ENCODE measurements at regions not wholly inside any gene's neighbourhood (a gene's known extent, or its start where the extent isn't known, plus 50 kb on each side); places are given as distances from the start of the nearest gene placed in this dataset.

DNA sequence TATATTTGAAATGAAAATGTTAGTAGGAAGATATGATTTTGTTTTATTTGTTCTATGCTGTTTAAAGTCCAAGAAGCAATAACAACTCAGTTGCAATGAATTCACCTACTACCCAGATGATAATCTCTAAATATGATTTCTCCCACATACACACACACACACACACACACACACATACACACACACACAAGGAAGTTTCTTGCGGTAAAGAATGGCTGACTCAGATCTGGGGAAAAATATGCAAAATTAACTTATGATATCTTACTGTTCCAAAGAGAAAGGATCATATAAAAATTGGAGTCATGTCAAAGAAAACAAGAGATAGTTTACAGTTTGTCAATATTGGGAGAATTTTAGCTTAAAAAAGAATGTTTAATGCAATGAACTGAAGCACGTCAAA lies 456.7 kb downstream of the SLC16A7 start:
- no peak for DNase-seq

DNA sequence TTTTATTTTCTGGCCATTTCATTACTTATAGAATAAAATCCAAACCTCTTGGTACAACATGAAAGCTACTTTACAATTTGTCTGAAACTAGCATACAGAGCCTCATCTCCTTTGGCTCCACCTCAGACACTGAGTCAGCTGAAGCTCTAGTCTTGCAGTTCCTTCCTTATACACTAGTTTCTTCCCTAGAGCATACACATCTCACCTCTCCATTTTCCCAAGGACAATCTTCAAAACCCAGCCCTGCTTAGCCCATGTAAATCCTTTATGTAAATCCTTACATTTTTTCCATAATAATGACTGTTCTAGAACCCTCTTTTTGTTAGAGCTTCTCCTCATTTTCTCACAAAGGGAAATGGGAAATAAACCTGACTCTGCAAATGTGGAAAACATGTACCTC lies 463.4 kb downstream of the SLC16A7 start:
- DNase-seq: no peak

DNA sequence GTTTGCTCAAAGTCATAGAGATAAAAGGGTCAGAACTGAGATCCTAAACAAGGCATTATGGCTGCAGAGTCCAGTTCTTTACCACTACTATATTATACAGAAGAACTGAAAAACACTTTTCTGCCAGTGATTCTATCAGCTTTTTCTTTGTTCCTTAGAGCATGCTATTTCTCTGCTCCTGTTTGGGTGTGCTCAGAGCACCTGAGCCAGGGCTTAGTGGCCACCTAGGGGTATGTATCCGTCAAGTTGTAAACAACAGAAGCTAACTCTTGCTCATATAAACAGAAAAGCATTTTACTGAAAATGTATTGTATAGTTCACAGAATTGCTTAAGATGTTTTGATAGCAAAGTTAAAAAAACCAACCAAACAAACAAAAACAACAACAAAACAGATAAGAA lies 470.8 kb downstream of the SLC16A7 start:
- no peak for DNase-seq

- no peak for DNase-seq
Measured at GRCh38 chr12:60070552-60070951, 474.7 kb downstream of the SLC16A7 start.

DNA sequence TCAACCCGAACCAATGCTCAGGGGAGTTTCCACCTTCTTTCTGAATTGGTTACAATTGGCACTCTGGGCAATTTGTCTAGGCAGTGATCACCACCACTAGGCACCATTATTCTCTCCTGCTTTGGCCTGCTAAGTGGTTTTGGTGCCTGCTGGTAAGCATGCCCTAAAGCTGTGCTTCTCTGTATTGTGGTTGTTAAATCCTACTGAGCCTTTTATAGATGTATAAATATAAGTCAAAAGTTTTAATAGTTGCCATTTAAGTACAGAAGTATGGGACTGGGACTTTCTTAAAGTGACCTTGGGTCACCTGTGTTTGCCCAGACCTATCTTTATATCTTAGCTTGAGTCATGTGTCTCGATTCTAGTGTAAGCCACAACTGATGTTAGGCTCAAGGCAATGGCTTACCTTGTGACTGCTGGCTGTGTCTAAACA lies 475.9 kb downstream of the SLC16A7 start:
- no peak for DNase-seq

DNA sequence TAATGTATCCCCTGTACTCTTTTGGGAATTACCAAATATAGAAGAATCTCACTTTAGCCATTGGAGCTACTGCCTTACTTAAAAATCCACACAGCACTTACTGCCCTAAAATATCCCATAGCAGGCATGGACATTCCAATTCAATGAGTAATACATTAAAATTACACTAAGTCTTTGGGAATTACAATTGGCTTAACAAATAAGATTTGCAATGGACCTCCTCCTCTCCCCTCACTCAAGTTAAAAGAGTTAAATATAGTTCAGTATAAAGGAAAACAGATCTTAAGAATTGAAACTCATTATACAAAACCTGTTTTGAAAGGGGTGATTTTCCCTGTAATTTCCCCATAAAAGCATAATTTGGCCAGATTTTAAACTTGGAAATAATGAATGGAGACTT lies 477.1 kb downstream of the SLC16A7 start:
- no peak for DNase-seq

GRCh38 chr12:60075091-60075490 lies 479.3 kb downstream of the SLC16A7 start:
- DNase-seq: no peak

DNA sequence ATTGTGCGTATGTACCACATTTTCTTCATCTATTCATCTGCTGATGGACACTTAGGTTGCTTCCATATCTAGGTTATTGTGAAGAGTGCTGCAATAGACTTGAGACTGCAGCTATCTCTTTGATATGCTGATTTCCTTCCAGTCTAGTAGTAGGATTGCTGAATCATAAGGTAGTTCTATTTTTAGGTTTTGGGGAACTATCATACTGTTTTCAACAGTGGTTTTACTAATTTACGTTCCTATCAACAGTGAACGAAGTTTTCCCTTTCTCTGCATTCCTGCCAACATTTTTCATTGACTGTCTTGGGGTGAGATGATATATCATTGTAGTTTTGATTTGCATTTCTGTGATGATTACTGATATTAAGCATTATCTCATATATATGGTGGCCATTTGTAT lies 482.2 kb downstream of the SLC16A7 start:
- DNase-seq: no peak

- DNase-seq: no peak
Measured at GRCh38 chr12:60093428-60093827, 497.6 kb downstream of the SLC16A7 start.

DNA sequence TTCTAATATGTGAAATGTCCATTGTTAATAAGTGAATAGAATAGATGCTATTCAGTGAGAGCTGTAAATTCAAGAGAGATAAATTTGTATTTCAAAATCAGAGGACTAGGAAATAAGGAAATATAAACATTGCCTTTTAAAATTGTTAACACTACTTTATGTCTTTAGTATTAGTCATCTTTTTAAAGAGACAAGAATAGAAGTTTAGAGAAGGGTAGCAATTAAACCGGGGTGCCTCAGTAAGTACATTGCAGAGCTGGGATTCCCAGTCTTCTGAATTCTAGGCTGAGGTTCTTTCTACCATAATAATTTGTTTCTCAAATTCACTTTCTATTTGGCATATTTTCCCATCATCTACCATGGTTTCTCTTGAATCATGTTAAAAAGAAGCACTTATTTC lies 498.6 kb downstream of the SLC16A7 start:
- DNase-seq: no peak

DNA sequence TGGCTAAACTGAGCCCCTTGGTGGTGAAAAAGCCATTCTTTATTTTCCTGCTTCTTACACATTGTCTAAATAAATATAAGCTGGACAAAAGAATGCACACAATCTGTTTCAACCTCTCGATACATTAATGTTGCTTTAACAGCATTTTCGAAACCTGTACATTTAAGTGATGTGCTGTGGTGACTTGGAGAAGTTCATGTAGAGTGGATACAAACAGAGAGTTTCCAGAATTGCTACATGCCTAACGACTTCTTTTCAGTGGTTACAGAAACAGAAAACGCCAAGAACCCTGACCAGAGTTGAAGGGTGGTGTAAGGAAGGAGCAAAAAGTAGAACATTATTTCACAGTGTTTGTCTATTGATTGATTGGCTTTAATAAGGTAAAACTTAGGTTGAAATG lies 500.9 kb downstream of the SLC16A7 start:
- DNase-seq: no peak

- DNase-seq: no peak
Measured at GRCh38 chr12:60100160-60100559, 504.3 kb downstream of the SLC16A7 start.

DNA sequence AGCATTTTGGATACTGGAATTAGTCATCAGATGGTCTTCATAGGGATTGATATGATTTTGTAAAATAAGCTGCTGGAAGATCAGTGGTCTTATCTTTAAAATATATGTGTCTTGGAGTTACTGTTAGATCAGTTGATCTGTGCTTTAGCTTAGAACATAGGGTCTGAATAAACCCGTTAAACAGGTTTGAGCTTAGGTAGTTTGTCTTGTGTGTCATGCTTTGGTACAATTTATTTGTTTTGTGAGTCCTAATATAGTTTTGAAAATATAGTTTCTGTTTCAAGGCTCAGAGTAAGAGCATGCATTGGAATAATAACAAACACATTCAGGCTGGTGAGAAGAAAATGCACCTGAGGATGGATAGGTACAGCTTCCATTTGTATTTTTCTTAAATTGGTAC lies 505.0 kb downstream of the SLC16A7 start:
- no peak for DNase-seq

- no peak for DNase-seq
Measured at GRCh38 chr12:60101715-60102114, 505.9 kb downstream of the SLC16A7 start.

DNA sequence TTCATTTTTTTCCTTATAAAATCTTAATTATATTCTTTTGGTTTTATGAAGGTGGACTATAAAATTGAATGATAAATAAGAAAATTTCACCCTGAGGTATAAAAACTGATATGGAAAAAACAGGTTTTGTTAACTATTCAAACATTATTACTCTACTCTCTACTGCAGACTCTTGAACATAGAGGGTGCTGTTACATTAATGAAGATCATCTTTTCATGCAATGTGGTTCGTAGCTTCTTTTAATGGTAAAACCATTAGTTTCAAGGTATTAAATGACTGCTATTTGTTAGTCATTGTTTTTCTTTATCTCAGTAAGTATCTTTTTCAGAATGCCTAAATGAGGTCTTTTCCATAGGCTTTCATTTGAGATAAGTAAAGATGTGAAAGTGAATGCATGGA lies 510.4 kb downstream of the SLC16A7 start:
- DNase-seq: no peak

GRCh38 chr12:60107992-60108391 lies 512.2 kb downstream of the SLC16A7 start:
- no peak for DNase-seq

GRCh38 chr12:60112063-60112462 lies 516.2 kb downstream of the SLC16A7 start:
- no peak for DNase-seq

- no peak for DNase-seq
Measured at GRCh38 chr12:60112763-60113162, 516.9 kb downstream of the SLC16A7 start.

DNA sequence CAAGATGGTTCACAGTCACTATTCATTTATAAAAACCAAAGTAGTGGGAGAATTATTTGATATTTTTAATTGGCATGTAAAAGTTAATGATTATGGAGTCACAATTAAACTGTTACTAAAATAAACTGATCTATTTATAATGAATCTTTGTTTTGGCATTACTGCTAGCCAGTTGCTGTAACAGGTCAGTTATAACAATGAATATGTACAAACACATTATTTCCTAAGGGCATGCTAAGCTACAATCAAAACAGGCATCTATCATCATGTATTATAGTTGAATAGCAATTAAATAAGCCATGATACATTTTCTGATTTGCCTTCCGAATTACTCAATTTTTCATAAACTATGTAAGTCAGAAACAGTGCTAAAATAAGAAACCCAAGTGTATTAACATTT lies 518.3 kb downstream of the SLC16A7 start:
- DNase-seq: no peak

GRCh38 chr12:60119327-60119726 lies 523.5 kb downstream of the SLC16A7 start:
- no peak for DNase-seq

DNA sequence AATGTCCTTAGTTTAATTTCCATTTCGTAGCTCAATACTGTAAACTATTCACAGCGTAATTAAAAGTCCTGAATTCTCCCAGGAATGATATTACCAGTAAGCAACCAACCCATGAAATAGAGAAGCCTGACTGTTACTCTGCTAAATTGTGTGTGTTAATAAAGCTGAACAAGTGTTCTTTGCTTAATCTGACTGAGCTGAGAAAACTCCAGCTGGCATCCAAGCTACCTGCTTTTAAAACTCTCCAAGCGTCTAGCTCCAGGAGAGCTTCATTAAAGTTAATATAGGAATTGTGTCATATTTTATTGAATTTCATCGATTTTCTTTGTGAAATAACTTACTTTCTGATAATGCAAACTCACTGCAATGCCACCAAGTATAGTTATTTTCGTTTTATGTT lies 524.4 kb downstream of the SLC16A7 start:
- DNase-seq: no peak

DNA sequence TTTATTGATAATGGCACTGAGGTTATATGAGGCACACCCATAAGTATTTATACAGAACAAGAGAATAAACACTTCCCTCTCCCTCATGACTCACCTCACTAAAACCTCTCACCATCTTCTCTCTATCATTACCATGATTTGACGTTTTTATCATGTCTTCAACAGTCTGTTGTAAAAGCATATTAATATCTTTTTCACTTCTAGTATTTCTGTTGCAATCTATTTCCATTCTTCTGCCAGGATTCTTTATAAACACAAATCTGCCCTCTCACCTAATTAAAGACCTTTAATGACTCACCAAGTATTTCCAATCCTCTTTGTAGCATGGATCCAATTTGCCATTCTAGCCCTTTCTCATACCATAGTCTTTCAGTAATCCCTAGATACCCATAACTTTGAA lies 527.7 kb downstream of the SLC16A7 start:
- no peak for DNase-seq

- no peak for DNase-seq
Measured at GRCh38 chr12:60137513-60137912, 541.7 kb downstream of the SLC16A7 start.

GRCh38 chr12:60138526-60138925 lies 542.7 kb downstream of the SLC16A7 start:
- DNase-seq: no peak

DNA sequence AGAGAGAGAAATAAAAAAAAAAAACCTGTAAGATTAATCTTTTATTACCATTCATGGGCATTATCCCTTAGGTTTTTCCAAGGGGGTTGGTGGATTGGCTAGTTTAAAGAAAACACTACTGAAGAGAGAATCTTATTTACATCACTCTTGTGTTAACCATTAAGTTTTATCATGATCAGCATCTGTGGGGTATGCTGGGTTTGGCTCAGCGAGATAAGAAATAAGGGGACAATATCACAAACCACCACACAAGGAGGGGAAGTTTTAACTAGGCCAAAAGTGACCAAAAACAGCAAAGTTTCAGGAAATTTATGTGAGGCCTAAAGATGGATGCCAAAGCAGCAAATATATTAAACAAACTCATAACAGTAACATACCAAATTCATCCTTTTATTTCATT lies 548.6 kb downstream of the SLC16A7 start:
- DNase-seq: no peak

DNA sequence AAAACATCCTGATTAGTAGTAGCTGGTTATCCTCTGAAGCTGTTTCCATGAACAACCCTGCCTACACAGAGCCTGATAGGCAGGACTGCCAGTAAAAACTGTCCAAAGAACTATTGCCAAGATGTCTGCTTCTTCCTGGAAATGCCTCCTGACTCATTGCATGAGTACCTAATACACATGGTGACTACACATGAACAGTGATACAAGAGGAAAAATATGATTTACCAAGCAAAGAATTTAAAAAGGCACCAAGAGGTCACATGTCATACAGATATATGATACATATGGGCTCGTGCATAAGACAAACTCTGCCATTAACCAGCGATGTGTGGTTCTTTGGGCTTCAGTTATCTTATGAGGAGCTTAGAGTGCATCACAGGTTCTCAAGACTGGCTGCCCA lies 552.3 kb downstream of the SLC16A7 start:
- DNase-seq: no peak

All from activated CD8-positive, alpha-beta memory T cell treated with anti-CD3 and anti-CD28 coated beads, Interleukin-2, amount 50 U/mL, for 4 hours (primary cell).